LNCAP (cell line): ENCODE measurements at regions not wholly inside any gene's neighbourhood (a gene's known extent, or its start where the extent isn't known, plus 50 kb on each side); places are given as distances from the start of the nearest gene placed in this dataset.

Experiments
- TF ChIP-seq, protein P1 (sequence below): fragments of 450-650 bp; IDR thresholded peaks from 2 replicates; pipeline ENCODE4 v1.5.1; 2017; ENCODE audit warnings: mild to moderate bottlenecking

DNA sequence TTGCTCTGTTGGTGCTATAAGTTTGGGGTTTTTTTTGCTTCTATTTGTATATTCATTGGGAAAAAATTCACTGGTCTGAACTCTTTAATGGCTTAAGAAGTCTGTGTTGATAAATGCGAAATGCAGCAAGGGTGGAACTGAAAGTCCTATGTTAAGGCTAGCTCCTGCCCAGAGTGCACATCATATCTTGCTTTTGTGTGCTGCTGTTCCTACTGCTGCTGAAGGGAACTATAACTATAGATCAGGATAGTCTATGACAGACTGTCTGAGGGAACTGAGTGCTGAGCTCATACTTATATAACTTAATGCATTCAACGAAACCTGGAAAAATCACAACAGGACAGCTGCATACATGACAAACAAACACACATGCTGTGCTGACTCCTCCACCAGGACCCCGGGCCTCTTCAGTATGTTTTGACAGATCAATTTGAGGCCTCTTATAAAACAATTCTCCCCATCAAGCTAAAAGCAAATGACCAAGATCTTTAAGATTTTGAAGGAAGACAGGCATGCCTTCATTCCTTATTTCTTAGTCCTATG lies 1031.5 kb upstream of the ADGRL2 start:
- TF ChIP-seq, protein P1, sequence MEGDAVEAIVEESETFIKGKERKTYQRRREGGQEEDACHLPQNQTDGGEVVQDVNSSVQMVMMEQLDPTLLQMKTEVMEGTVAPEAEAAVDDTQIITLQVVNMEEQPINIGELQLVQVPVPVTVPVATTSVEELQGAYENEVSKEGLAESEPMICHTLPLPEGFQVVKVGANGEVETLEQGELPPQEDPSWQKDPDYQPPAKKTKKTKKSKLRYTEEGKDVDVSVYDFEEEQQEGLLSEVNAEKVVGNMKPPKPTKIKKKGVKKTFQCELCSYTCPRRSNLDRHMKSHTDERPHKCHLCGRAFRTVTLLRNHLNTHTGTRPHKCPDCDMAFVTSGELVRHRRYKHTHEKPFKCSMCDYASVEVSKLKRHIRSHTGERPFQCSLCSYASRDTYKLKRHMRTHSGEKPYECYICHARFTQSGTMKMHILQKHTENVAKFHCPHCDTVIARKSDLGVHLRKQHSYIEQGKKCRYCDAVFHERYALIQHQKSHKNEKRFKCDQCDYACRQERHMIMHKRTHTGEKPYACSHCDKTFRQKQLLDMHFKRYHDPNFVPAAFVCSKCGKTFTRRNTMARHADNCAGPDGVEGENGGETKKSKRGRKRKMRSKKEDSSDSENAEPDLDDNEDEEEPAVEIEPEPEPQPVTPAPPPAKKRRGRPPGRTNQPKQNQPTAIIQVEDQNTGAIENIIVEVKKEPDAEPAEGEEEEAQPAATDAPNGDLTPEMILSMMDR, result no peak

DNA sequence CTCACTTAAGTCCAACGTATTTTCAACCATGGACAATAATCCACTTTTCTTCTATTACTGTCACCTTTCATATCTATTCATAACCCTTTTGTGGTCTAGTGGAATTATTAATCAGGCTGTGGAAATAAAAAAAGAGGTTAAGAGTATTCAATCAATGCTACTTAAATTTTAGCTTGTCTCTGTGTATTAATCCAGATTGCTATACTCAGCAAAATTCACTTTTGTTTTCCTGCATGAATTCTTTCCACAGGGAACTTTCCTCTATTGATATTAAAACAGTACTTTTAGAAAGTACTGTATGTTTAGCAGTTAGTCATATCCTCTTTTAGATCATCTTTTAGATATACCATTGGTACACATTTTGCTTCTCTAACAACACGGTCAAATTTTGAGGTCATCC lies 1033.0 kb upstream of the ADGRL2 start:
- TF ChIP-seq, protein P1, result no peak

DNA sequence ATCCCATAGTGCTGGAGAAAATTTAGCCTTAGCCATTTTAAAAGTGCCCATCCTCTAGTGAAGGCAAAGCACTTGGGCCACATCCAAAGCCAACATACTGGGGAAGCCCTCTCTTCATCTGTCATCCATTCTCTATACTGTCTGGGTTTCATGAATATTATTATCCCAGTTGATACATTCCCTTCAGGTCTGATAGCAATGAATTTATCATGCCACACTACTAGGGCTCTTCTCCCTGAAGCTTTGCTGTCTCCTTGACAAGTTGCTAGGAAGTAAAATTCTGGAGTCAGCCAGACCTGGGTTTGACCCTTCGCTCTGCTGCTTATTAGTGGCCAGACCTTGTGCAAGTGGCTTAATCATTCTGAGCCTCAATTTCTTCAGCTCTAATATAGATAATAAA lies 1041.4 kb upstream of the ADGRL2 start:
- TF ChIP-seq, protein P1, result no peak

DNA sequence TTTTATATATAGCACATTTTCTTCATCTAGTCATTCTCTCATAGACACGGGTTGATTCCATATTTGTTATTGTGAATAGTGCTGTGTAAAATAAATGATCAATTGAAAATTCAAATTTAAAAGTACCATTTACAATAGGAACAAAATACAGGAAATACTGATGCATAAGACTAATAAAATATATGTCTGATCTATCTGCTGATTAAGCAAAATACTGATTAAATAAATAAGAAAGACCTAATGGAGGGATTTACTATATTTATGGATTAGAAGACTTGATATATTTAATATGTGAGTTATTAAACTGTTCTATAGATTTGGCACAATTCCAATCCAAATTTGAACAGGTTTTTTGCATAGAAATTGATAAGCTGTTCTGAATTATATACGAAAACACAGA lies 1044.8 kb upstream of the ADGRL2 start:
- TF ChIP-seq, protein P1, result no peak

DNA sequence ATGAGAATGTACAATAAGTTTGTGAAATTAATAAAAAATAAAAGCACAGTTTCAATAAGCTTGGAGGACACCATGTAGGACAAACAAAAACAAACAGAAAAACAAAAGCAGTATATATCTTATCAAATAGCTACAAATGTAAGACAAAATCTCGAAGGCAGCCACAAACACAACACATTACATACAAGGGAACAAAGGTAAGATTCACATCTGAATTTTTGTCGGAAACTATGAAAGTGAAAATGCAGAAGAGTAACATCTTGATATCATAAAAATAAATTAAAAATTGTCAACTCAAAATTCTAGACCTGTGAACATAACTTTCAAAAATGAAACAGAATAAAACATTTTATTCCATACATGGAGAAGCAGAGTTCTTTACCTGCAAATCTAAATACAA lies 1049.5 kb upstream of the ADGRL2 start:
- TF ChIP-seq, protein P1, result no peak

DNA sequence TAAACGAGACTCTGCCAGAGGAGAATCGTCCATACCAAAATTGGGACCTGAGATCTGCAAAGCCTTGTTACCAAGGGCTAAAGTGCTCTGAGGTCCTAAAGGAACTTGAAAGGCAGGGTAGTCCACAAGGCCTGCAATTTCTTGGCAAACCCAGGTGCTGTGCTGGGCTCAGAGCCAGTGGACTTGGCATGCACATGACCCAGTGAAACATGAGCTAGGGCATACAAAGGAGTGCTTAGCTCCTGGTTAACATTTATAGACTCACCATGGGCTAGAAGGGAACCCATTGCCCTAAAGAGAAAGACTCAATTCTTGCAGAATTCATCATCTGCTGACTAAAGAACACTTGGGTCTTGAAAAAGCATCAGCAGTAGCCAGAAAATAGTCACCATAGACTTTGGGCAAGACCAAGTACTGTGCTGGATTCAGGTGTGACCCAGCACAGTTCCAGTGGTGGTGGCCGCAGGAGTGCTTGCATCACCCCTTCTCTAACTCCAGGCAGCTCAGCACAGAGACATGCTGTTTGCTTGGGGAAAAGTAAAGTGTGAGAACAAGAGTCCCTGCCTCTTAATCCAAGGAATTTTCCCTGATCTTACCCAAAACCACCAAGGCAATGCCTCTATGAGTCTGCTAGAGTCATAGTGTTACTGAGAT lies 1069.4 kb upstream of the ADGRL2 start:
- TF ChIP-seq, protein P1, result no peak

DNA sequence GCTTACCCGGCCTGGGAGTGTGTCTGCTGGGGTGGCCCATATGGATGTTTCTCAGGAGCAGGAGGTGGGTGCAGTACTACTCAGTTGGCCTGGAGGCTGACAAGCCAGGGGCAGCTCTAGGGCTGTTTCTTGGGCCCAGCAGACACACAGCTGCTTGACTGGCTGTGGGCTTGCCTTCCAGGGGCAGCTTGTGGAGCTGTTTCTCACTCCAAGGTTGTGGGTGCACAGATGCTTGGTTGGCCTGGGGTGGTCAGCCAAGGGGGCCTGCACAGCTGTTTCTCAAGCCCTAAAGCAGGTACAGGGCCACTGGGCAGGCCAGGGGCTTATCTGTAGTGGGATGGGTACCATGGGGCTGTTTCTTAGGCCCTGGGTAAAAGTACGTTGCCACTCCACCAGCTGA lies 1078.1 kb upstream of the ADGRL2 start:
- TF ChIP-seq, protein P1, result no peak

DNA sequence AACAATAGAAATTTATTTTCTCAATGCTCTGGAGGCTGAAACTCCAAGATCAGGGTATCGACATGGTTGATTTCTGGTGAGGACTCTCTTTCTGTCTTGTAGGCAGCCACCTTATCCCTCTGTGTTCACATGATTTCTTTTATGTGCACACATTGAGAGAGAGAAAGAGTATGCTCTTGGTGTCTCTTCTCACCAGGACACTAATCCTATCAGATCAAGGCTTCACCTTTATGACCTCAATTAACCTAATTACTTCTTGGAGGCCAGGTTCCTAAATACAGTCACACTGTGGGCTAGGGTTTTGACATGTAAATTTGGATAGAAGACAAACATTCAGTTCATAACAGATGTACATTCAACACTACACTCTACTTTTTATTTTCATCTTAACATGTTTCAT lies 1094.2 kb upstream of the ADGRL2 start:
- TF ChIP-seq, protein P1, result no peak
